ENCODE measurements at regions not wholly inside any gene's neighbourhood (a gene's known extent, or its start where the extent isn't known, plus 50 kb on each side); places are given as distances from the start of the nearest gene placed in this dataset.

DNA sequence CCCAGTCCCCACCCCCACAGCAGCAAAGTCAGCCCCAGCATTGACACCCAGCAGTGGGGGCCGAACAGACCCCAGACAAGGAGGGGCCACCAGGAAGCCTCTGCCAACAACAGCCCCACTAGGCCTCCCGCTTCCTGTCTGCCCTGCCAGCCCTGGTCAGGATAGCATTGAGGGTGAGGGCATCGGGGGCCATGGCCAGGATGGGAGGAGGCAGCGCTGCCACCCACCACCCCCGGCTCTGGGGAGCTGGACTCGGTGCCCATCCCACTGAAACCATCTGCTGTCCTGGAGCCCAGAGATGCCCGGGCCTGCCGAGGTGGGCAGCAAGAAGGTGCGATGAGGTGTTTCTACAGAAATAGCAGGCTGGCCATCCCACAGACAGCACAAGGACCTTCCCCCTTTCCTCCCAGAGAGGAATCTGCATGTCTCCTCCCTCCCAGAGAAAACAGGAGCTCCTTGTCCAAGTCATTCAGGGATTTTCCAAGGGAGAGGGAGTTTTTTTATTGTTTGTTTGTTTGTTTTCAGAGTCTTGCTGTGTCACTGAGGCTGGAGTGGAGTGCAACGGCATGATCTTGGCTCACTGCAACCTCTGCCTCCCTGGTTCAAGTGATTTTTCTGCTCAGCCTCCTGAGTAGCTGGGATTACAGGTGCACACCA lies 62.1 kb upstream of the BHLHE23 start:
- DNase-seq = peak; percentile 5

DNA sequence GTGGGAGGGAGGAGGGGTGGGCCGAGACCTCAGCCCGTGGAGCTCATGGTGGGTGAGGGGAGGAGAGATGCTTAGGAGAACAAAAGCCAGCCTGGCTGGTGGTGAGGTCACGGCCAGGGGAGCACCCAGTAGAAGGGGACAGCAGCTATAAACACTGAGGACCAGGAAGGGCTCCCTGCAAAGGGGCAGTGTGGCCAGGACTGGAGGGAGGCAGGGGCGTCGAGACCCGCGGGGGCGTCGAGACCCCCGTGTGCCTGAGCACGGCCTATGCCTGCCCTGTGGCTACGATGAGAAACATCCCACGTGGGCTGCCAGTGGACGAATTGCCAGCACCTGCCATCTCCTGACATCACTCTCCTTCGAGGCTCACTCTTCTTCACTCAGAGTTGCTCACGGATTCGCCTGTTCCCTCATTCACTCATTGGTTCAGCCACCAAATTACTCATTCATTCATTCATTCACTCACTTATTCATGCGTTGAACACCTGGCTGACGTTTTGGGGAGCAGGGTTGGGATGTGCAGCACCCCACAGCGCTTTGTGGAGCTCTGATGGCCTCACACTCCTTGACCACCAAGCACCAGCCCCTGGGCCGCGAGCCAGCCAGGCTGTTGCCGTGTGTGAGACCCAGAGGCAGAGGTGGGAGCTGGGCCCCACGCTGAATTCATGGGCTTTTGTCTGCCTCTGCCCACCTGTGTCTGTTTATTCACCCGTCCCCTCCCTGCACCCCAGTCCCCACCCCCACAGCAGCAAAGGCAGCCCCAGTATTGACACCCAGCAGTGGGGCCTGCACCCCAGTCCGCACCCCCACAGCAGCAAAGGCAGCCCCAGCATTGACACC lies 61.2 kb upstream of the BHLHE23 start:
- no peak for DNase-seq

DNA sequence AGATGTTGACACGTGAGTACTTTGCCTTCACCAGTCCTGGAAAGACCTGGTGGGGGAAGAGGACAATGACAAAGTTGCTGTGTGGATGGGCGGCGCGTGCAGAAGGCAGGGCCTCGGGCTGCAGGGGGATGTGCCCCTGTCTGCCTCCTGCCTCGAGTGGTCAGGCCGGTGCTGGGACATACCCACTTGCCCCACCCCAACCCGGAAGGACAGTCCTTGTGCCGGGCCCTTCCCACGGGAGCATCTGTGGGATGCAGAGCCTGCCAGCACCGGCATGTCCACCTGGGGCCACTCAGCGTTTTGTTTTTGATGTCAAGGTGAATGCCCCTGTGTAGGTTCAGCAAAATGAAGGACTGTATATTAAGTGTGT lies 60.5 kb upstream of the BHLHE23 start:
- no peak for DNase-seq

DNA sequence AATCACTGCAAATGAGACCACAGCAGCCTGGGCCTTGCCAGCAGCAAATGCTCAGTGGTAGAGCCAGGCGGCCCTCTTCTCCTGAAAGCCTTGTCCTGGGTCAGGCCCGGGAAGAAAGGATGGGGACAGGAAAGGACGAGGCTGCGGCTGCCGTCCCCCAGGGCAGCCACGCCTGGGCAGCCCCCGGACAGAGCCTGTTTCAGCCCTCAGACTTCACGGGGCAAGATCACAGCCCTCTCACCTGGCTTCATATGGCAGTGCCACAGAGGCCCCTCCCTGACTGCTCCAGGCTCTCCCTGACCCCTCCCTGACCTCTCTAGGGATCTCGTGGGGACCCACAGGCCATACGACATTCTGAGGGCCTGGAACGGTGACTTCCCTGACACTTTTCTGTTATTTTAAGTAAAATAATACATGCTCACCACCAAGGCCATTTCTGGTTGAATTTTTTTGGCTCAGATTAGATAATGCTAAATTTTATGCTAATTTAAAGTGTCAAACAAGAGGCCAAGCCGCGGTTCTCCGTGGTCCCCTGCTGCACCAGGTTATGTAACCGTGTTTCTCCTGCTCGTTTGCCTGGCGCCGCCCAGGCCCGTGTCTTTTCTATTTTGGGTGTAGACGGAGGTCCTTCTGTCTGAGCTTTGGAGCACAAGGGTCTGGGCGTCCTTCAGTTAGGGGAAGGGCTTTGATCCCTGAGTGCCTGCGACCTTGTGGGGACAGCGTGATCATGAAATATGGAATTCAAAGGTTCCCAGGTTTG lies 59.9 kb upstream of the BHLHE23 start:
- DNase-seq = no peak

DNA sequence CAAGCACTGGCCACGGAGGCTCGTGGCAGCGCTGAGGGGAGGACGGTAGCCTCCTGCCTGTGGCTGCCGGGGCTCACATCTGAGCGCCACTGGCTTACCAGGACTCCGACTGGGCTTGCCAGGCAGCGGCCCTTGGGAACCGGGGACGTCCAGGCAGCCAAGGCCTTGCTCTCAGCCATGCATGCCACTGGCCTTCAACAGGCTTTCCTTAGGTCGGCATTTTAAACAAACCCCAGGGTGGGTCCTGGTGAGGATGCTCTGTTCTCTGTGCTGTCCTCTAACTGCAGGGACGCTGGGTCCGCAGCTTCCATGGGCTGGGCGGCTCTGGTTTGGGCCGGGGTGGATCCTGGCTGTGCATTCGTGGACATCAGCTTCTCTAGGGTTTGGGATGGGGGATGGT lies 59.1 kb upstream of the BHLHE23 start:
- DNase-seq = peak; percentile 3

DNA sequence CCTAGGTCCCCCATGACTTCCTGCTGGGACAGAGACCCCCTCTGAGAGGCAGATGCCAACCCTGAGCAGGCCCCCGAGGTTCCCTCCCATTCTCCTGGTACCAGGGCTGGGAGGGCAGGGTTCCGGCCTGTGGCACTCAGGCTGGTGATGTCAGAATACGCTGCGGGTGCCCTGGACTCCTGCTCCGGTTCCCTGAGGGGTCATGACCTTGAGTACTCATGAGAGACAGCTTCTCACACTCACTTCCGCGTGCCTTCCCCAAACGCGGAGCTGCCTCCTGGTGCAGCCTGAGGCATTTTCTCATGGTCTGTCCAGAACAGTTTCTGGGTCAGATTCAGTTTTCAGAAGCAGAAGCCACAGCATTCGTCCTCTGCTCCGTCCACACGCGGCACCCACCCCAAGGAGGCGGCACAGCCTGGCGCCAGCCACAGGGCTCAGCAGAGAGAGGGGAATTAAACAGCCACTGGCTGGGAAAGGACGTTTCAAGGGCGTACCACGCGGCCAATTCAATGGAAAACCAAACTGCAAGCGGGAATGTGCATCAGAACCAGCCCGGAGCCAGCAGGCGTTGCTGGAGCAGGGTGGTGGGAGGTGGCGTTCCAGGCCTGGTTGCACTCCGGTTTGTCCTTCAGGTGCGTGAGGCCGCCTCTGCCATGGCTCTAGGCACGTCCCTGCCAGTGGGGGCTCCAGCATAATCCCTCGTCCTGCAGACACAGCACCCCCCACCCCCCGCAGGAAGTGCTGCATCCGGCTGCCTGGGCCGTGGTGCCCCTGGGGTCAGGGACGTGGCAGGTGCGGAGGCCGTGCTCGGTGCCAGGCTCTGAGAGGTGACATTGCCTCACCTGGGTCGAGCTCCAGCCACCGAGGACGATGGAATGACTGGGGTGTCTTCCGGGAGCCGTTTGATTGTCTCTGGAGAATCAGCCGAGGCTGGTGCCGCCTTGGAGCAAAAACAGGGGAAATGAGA lies 58.3 kb upstream of the BHLHE23 start:
- DNase-seq = peak; percentile 10

DNA sequence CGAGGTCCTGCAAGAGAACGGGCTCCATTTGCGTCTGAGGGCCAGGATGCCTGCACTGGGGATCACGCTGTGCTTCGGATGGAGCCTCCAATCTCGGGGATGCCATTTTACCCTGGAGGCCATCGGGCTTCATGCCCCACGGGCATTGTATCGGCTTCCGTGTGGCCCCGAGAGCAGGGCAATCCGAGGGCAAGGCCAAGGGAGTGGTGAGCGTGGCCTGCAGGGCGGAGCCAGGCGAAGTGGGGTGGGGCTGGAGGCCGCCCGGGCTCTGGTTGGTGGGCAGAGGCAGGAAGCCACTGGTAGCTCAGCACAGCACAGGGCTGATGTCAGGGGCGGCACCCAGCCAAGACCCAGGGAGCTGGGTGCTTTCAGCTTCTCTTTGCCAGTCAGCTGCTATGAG lies 57.5 kb upstream of the BHLHE23 start:
- DNase-seq = peak; percentile 8

DNA sequence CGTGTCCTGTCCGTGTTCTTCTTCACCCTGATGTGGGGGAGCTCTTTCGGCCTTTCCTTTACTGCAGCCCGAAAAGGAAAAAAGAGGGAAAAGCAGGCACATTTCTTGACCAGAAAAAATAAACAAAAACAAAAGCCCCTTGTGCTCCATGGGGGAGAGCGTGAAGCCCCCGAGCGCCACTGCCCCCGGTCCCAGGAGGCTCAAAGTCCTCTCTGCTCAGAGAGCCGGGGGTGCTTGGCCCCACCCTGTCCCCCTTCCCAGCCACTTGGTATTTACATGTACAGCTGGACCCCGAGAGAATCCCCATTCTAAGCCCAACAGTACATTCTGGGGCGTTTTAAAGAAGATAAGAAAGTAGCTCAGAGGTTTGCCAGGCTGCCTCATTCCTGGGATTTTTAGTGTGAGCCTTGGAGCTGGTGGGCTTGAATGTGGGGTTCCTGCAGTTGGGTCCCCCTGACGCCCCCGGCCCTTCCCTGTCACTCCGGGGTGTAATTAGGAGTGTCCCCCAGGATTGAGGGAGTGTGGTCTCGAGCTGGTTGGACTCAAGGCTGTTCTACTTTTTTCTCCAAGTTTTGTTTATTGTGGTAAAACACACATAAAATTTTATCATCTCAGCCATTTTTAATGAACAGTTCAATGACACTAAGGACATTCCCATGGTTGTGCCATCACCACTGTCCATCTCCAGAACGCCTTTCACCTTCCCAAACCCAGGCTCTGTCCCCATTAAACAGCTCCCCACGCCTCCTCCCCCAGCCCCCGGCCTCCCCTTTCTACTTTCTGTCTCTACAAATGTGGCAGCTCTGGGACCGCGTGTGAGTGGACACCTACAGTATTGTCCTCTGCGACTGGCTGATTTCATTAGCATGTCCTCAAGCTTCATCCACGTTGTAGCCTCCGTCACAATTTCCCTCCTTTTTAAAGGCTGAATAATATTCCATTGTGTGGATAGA lies 55.7 kb upstream of the BHLHE23 start:
- DNase-seq = peak; percentile 8

DNA sequence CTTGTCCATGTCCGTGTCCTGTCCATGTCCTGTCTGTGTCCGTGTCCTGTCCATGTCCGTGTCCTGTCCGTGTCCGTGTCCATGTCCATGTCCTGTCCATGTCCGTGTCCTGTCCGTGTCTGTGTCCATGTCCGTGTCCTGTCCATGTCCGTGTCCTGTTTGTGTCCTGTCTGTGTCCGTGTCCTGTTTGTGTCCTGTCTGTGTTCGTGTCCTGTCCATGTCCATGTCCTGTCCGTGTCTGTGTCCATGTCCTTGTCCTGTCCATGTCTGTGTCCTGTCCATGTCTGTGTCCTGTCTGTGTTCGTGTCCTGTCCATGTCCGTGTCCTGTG lies 55.0 kb upstream of the BHLHE23 start:
- no peak for DNase-seq

DNA sequence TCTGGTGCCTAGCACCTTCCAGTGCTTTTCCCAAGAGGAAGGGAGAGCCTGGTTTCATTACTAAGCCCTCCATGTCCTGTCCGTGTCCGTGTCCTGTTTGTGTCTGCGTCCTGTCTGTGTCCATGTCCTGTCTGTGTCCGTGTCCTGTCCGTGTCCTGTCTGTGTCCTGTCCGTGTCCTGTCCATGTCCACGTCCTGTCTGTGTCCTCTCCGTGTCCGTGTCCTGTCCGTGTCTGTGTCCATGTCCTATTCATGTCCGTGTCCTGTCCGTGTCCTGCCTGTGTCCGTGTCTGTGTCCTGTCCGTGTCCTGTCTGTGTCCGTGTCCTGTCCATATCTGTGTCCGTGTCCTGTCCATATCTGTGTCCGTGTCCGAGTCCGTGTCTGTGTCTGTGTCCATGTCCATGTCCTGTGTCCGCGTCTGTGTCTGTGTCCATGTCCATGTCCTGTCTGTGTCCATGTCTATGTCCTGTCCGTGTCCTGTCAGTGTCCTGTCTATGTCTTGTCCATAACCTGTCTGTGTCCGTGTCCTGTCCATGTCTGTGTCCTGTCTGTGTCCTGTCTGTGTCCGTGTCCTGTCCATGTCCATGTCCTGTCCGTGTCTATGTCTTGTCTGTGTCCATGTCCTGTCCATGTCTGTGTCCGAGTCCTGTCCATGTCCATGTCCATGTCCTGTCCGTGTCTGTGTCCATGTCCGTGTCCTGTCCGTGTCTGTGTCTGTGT lies 54.4 kb upstream of the BHLHE23 start:
- DNase-seq = peak; percentile 1

DNA sequence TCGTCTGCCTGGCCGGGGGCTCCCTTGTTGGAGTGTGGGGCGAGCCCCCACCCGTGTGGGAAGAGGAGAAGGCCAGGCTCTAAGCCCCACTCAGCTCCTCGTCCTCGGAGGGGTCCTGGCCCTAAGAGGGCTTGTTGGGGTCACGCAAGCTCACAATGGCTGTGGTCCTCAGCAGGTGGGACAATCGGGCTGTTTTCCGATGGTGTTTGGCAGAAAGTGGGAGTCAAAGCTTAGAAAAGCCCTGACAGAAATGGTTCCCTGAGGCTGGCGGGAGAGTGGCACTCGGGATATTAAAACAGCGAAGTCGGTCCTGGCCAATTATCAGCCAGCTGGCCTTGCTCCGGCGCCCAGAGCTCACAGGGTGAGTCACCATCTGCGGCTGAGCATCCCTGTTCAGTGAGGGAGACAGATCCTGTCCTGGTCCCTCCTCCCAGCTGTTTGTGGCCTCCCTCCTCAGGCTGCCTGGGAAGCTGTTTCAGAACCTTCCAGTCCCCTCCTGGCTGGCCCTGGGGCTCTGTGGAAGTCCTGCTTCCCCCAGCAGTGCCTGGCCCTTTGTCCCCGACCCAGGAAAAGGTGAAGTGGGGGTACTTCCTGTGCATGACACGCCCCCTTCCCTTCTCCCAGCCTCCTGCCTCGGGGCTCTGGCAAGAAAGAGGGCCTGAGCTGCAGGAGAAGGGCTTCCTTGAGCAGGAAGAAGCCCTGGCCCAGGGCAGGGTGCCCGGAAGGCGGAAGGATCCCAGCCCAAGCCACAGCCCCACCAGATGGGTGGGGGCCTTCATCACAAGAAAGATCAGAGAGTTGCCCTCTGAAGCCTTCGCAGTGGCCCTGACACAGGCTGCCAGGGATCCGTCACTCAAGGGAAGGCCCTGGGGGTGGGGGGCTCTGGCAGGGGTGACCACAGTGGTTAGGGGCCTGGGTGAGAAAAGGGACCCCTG lies 53.6 kb upstream of the BHLHE23 start:
- DNase-seq = peak; percentile 6

DNA sequence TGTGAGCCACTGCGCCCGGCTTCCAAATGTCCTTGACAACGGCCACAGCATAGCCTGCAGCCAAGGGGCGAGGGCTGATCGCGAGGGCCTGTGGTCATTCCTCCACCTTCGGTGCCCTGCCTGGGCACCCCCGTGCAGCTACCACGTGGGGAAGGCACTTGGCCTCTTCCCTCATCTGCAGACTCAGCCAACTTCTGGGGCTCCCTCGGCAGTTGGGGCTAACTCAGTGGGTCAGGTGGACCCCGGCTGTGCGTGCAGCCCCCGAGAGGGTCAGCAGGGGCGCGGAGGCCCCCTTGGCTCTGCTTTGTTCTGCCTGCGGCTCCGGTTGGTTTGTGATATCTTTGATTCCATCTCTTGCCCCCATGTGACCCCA lies 52.9 kb upstream of the BHLHE23 start:
- DNase-seq = peak; percentile 7

DNA sequence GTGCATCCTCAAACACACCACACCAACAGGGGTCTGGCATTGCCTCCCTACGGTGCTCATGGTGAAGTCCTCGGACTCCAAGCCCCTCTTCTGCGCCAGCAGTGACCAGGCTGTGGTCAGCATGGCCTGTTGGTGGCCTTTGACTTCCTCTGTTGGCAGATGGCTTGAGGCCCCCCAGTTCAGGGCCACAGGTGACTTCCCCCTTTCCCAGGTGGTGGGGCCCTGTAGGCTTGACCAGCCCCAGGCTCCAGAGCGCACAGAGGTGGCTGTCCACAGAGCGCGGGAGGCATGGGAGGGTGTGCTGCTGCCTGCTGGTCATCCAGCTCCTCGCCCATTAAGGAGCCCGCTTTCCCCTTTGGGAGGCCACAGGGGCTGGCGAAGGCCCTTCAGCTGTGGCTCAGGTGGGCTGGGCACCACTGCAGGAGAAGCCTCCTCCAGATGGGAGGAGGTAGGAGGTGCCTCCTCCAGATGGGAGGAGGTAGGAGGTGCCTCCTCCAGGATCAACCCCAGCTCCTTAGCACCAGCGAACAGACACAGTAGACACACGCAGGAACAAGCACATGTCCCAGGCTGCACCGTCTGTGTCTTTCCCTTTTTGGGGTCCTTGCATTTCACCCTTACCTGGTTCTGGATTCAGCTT lies 52.1 kb upstream of the BHLHE23 start:
- DNase-seq = peak; percentile 5

DNA sequence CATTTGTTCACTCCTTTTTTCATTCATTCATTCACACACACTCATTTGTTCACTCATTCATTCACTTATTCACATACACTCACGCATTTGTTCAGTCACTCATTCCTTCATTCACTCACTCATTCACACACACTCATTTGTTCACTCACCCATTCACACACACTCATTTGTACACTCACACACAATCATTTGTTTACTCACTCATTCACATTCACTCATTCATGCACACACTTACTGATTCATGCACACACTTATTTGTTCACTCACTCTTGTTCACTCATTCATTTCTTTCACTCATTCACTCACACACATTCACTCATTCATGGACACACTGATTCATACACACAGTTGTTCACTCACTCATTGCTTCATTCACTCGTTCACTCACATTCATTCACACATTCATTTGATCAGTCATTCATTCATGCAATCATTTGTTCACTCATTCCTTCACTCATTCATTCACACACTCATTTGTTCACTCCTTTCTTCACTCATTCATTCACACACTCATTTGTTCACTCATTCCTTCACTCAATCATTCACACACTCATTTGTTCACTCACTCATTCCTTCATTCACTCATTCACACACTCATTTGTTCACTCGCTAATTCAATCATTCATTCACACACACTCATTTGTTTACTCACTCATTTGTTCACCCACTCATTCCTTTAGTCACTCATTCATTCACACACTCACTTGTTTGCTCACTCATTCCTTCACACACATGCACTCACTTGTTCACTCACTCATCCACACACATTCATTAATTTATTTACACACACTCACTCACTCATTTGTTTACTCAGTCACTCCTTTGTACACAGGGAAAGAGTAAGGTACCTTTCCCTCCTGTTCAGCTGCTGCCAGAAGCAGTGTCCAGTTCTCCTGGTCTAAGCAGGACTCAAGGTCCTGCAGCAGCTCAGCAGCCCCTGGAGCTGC lies 50.7 kb upstream of the BHLHE23 start:
- DNase-seq = peak; percentile 3

DNA sequence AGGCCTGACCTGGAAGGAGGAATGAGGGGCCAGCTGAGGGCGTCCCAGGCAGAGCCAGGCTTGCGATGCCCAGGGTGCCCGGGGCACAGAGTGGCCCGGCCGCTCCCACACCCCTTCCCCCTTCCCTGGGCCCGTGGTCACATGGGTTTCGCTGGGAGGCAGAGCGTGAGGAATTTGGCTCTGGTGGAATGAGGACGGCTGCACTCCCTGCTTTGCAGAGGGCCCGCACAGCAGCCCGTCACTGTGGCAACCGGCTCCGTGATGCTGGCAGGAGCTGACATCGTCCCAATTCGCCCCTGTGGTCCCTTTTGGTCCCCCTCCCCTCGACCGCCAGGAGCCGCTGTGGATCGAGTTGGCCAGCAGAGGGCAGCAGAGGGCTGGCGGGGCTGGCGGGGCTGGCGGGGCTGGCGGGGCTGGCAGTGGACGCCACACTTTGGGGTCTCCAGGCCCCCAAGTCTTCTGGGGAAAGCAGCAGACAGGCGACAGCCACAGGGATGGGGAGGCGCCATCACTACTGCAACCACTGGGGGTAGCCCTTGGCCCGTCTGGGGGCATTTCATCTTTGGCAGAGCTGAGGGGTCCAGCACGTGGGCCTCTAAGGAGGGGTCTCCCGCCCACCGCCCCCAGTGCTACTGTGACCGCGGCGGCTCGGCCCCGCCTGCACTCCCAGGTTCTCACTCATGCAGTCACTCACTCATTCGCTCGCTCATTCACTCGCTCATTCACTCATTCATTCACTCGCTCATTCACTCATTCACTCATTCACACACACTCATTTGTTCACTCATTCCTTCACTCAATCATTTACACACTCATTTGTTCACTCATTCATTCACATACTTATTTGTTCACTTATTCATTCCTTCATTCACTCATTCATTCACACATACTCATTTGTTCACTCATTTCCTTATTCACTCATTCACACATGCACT lies 49.7 kb upstream of the BHLHE23 start:
- peak; percentile 53 for DNase-seq
